ENCODE measurements at regions not wholly inside any gene's neighbourhood (a gene's known extent, or its start where the extent isn't known, plus 50 kb on each side); places are given as distances from the start of the nearest gene placed in this dataset.

GRCh38 chr9:29751226-29751625, 2177.9 kb upstream of the C9orf72 start:
- TF ChIP-seq, protein P1, sequence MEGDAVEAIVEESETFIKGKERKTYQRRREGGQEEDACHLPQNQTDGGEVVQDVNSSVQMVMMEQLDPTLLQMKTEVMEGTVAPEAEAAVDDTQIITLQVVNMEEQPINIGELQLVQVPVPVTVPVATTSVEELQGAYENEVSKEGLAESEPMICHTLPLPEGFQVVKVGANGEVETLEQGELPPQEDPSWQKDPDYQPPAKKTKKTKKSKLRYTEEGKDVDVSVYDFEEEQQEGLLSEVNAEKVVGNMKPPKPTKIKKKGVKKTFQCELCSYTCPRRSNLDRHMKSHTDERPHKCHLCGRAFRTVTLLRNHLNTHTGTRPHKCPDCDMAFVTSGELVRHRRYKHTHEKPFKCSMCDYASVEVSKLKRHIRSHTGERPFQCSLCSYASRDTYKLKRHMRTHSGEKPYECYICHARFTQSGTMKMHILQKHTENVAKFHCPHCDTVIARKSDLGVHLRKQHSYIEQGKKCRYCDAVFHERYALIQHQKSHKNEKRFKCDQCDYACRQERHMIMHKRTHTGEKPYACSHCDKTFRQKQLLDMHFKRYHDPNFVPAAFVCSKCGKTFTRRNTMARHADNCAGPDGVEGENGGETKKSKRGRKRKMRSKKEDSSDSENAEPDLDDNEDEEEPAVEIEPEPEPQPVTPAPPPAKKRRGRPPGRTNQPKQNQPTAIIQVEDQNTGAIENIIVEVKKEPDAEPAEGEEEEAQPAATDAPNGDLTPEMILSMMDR (IDR thresholded peaks at IDR 0.05): no peak
- no peak for TF ChIP-seq POLR2A (IDR thresholded peaks at IDR 0.05)
- intact Hi-C loops (cut with DNase I; ENCODE audit: low total_unique reads): no loop called here
- WGBS, 2 donors: 54 to 67% methylated on average over 2 of the region's 2 CpGs
- no peak for DNase-seq (ENCODE audit: low spot score in 2 of 2)
- no peak overlapping the region for H3K4me3 ChIP-seq (ENCODE audit: low read depth, poor library complexity, severe bottlenecking)

DNA sequence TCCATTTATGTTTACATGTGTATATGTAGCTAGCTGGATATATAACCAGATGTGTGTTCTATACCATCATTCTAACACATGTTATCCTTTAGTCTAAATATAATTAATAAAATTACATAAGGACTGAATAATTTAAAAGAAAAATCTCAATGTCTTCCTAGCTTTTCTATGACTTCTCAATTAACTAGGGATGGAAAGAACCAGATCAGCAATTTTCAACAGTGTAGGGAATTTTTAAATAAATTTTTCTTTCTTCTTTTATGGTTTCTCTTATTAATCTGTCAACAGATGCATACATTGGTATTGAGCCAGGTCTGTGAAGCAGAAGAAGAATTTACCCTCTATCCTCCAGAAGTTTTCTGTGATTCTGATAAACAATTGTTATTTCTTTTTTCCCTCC, 2180.4 kb upstream of the C9orf72 start:
- H3K4me3 ChIP-seq (ENCODE audit: low read depth, poor library complexity, severe bottlenecking): no peak overlapping the region
- no peak for TF ChIP-seq POLR2A (IDR thresholded peaks at IDR 0.05)
- intact Hi-C loops (cut with DNase I; ENCODE audit: low total_unique reads): no loop called here
- no peak for DNase-seq (ENCODE audit: low spot score in 2 of 2)

DNA sequence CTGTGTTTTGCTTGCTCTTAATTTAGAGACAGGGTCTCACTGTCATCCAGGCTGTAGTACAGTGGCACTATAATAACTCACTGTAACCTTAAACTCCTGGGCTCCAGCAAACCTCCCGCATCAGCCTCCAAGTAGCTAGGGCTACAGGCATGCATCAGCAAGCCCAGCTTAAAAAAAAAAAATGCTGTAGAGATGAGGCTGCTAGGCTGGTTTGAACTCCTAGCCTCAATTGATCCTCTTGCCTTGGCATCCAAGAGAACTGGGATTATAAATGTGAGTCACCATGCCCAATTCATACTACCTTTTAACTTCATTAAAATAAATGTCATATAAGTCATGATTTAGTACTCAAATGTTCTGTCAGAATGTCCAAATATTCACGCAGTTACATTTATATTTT, 2195.7 kb upstream of the C9orf72 start:
- intact Hi-C loops (cut with DNase I; ENCODE audit: low total_unique reads): no loop called here
- 51 to 52% methylated on average over 2 of the region's 2 CpGs for WGBS, 2 donors
- no peak overlapping the region for H3K4me3 ChIP-seq (ENCODE audit: low read depth, poor library complexity, severe bottlenecking)
- TF ChIP-seq POLR2A (IDR thresholded peaks at IDR 0.05): no peak
- TF ChIP-seq, protein P1 (IDR thresholded peaks at IDR 0.05): no peak
- DNase-seq (ENCODE audit: low spot score in 2 of 2): no peak

DNA sequence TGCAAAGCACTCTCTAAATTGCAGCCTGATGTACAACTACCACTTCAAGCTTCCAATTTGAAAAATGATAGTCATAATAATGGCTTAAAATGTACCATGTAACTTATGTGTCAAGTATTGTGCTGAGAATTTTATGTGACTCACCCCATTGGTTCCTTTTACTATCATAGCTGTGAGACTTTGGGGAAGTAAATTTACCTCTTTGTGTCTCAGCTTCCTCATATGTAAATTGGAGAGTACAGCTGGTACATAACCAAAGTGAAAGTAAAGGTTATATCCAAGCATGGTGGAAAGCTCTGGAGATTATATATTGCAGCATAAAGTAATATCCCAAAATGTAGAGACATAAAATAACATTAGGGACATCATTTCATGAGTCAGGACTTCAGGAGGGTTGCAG, 2200.4 kb upstream of the C9orf72 start:
- intact Hi-C loops (cut with DNase I; ENCODE audit: low total_unique reads): no loop called here
- DNase-seq (ENCODE audit: low spot score in 2 of 2): no peak
- TF ChIP-seq, protein P1 (IDR thresholded peaks at IDR 0.05): no peak
- TF ChIP-seq POLR2A (IDR thresholded peaks at IDR 0.05): no peak
- no peak overlapping the region for H3K4me3 ChIP-seq (ENCODE audit: low read depth, poor library complexity, severe bottlenecking)

GRCh38 chr9:29775491-29775890, 2202.2 kb upstream of the C9orf72 start:
- H3K4me3 ChIP-seq (ENCODE audit: low read depth, poor library complexity, severe bottlenecking): no peak overlapping the region
- TF ChIP-seq, protein P1 (IDR thresholded peaks at IDR 0.05): no peak
- no peak for TF ChIP-seq POLR2A (IDR thresholded peaks at IDR 0.05)
- no peak for DNase-seq (ENCODE audit: low spot score in 2 of 2)
- 33 to 38% methylated on average over 5 of the region's 5 CpGs for WGBS, 2 donors
- intact Hi-C loops (cut with DNase I; ENCODE audit: low total_unique reads): no loop called here

GRCh38 chr9:29778281-29778849, 2205.1 kb upstream of the C9orf72 start:
- H3K4me3 ChIP-seq (ENCODE audit: low read depth, poor library complexity, severe bottlenecking): no peak overlapping the region
- DNase-seq (ENCODE audit: low spot score in 2 of 2): no peak
- TF ChIP-seq, protein P1 (IDR thresholded peaks at IDR 0.05): no peak
- no peak for TF ChIP-seq POLR2A (IDR thresholded peaks at IDR 0.05)
- intact Hi-C loops (cut with DNase I; ENCODE audit: low total_unique reads): no loop called here
- 81 to 86% methylated on average over 7 of the region's 7 CpGs for WGBS, 2 donors

Data from lower leg skin (tissue), 4 donors.